HUES48 (cell line): ENCODE measurements at regions not wholly inside any gene's neighbourhood (a gene's known extent, or its start where the extent isn't known, plus 50 kb on each side); places are given as distances from the start of the nearest gene placed in this dataset.

ENCODE experiments used
- H3K27ac ChIP-seq: one replicate; pipeline ENCODE4 v1.7.0; 2013; ENCODE audit warnings: low read depth, low read length, inconsistent platforms
- H3K27me3 ChIP-seq: 2 replicates; pipeline ENCODE4 v1.6.1; 2013; ENCODE audit warnings: mild to moderate bottlenecking, low read length; ENCODE audit not compliant: control insufficient read depth, insufficient read depth
- H3K36me3 ChIP-seq: 2 replicates; pipeline ENCODE4 v1.6.1; 2013; ENCODE audit warnings: low read length; ENCODE audit not compliant: control insufficient read depth, insufficient read depth
- H3K4me1 ChIP-seq: 2 replicates; pipeline ENCODE4 v1.6.1; 2013; ENCODE audit warnings: mild to moderate bottlenecking, low read length; ENCODE audit not compliant: control insufficient read depth, insufficient read depth
- H3K4me3 ChIP-seq: 2 replicates; pipeline ENCODE4 v1.5.1; 2013; ENCODE audit warnings: mild to moderate bottlenecking, low read depth, low read length
- H3K9ac ChIP-seq: 2 replicates; pipeline ENCODE4 v1.6.1; 2013; ENCODE audit warnings: mild to moderate bottlenecking, low read depth, low read length, moderate library complexity
- H3K9me3 ChIP-seq: 2 replicates; pipeline ENCODE4 v1.6.1; 2013; ENCODE audit warnings: low read length; ENCODE audit not compliant: control insufficient read depth, insufficient read depth

DNA sequence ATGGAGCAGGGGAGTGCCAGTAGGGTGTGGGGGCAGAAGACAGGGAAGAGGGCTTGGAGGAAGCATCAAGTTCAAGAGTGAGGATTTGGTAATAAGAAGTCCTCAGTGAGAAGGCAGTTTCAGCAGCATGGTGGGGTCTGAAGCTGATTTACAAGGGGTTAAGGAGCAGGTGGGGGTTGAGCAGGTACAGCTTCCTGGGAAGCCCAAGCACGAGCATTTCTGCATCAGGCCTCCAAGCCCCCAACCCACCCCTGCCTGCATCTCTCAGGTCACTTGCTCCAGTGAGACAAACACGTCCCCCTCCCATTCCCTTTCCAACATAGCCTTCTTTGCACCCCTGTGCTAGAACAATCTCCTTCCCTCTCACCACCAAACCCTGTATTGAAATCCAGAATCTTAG, 574.7 kb downstream of the MATN1 start:
- Histone ChIP-seq H3K9ac (no peak overlapping the region), H3K27ac (no peak overlapping the region), H3K36me3 (no peaks in the 10 kb centered on the region), H3K9me3 (peaks cover 46% of the 10 kb centered on the region), H3K4me1 (no peaks in the 10 kb centered on the region), H3K4me3 (no peak overlapping the region), H3K27me3 (no peaks in the 10 kb centered on the region)

DNA sequence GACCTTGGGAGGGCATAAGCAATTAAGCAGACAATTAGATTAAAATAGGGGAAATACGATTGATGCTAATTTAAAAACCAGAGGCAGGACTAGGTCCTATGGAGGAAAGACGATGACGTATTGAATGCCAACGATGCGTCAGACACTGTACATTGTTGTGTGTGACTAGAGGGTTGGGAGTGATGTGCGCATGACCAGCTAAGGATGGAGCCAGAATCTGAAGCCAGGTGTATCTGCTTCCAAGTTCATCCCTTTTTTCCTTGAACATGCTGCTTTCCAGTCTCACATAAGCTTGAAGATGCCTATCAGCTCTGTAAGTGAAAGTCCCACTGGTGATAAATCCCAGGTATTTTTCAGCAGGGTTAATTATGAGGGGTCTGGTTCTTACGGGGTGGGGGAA, 576.2 kb downstream of the MATN1 start:
- no peak overlapping the region for H3K27ac ChIP-seq
- no peak overlapping the region for H3K4me3 ChIP-seq
- H3K9me3 ChIP-seq, result peaks cover 41% of the 10 kb centered on the region
- no peaks in the 10 kb centered on the region for H3K27me3 ChIP-seq
- H3K36me3 ChIP-seq, result no peaks in the 10 kb centered on the region
- no peak overlapping the region for H3K9ac ChIP-seq
- no peaks in the 10 kb centered on the region for H3K4me1 ChIP-seq

DNA sequence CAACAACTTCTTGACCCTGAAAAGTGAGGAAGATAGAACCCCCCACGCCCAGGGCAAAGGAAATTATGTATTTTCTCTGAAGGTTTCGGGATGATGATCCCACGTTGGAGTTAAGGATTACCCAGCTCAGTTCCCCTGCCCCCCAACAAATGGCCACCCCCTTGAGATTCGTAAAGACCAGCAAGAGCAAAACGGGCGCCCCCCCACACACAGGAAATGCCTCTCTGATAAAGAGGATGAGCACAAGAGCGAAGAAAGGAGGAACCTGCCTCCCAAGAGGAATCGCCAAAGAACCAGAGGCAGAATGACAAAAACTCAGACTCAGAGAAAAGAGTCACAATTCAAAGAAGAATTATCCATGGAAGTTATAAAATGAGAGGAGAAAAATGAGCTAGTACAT, 576.9 kb downstream of the MATN1 start:
- H3K27ac ChIP-seq, result no peak overlapping the region
- no peaks in the 10 kb centered on the region for H3K36me3 ChIP-seq
- no peaks in the 10 kb centered on the region for H3K4me1 ChIP-seq
- no peaks in the 10 kb centered on the region for H3K27me3 ChIP-seq
- no peak overlapping the region for H3K9ac ChIP-seq
- peaks cover 34% of the 10 kb centered on the region for H3K9me3 ChIP-seq
- H3K4me3 ChIP-seq, result no peak overlapping the region

DNA sequence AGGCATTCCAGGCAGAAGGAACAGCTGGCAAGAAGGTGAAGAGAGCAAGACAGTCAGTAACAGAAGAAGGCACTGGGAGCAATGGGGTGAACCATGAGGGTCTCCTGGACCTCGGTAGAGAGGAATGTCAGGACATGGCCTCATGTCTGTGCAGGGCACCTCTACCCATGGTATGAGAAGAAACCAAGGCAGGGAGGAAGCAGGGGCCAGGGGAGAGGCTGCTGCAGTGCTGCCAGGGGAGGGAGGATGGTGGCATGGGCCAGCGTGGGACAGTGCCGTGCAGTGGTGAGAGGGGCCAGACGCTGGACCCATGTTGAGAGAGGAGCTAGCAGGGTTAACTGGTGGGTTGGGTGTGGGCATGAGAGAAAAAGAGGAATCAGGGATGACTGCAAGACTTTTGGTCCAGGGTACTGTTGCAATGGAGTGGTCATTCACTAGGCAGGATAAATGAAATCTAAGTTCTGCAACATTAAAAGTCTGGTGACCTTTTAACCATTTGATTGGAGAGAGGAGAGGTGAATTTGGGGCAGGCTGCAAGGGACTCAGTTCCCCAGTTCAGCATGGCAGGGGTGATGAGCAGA, 577.6 kb downstream of the MATN1 start:
- no peaks in the 10 kb centered on the region for H3K36me3 ChIP-seq
- peaks cover 27% of the 10 kb centered on the region for H3K9me3 ChIP-seq
- no peak overlapping the region for H3K27ac ChIP-seq
- no peaks in the 10 kb centered on the region for H3K27me3 ChIP-seq
- H3K4me3 ChIP-seq, result no peak overlapping the region
- H3K4me1 ChIP-seq, result no peaks in the 10 kb centered on the region
- no peak overlapping the region for H3K9ac ChIP-seq

DNA sequence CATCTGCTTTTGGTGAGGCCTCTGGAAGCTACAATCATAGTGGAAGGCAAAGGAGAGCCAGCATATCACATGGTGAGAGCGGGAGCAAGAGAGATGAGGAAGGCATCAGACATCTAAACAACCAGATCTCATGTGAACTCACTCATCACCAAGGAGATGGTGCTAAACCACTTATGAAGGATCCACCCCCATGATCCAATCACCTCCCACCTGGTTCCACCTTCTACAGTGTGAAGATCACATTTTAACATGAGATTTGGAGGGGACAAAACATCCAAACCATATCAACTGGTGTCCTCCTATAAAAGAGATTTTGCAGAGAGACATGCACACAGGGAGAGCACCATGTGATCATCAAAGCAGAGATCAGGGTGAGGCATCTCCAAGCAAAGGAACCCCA, 578.6 kb downstream of the MATN1 start:
- no peak overlapping the region for H3K27ac ChIP-seq
- no peaks in the 10 kb centered on the region for H3K4me1 ChIP-seq
- no peaks in the 10 kb centered on the region for H3K27me3 ChIP-seq
- no peak overlapping the region for H3K4me3 ChIP-seq
- no peak overlapping the region for H3K9ac ChIP-seq
- peaks cover 22% of the 10 kb centered on the region for H3K9me3 ChIP-seq
- no peaks in the 10 kb centered on the region for H3K36me3 ChIP-seq

DNA sequence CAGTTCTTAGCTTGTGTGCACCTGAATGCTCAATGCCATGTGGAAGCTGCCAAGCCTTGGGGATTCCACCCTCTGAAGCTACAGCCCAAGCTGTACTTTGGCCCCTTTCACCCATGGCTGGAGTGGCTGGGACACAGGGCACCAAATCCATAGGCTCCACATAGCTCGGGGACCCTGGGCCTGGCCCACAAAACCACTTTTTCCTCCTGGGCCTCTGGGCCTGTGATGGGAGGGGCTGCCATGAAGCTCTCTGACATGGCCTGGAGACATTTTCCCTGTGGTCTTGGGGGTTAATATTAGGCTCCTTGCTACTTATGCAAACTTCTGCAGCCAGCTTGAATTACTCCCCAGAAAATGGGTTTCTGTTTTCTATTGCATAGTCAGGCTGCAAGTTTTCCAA, 579.9 kb downstream of the MATN1 start:
- H3K9ac ChIP-seq, result no peak overlapping the region
- no peak overlapping the region for H3K27ac ChIP-seq
- no peaks in the 10 kb centered on the region for H3K36me3 ChIP-seq

DNA sequence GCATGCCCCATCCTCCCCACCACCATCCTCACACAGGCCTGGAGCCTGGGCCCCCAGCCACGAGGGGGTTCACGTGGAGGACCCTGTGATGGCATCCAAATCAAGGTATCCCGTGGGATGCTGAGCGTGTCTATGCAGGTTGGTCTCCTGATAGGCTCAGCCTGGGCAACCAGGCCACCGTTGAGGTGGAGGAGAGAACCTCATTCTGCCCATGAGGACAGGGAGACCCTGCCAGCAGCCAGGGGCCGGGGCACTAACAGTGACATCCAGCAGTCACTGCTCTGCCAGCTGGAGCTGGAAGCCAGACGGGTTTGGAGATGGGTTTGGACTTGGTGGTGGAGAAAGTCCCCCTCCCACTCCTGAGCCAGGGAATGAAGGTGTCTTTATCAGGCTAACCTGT, 582.8 kb downstream of the MATN1 start:
- H3K4me3 ChIP-seq, result no peak overlapping the region
- no peaks in the 10 kb centered on the region for H3K36me3 ChIP-seq
- H3K4me1 ChIP-seq, result no peaks in the 10 kb centered on the region
- H3K27me3 ChIP-seq, result no peaks in the 10 kb centered on the region
- H3K9me3 ChIP-seq, result peaks cover 17% of the 10 kb centered on the region
- H3K9ac ChIP-seq, result no peak overlapping the region
- no peak overlapping the region for H3K27ac ChIP-seq

More for the DNA sequence above, 579.9 kb downstream of the MATN1 start:
- H3K9me3 ChIP-seq, result peaks cover 16% of the 10 kb centered on the region
- H3K4me1 ChIP-seq, result no peaks in the 10 kb centered on the region
- H3K4me3 ChIP-seq, result no peak overlapping the region
- no peaks in the 10 kb centered on the region for H3K27me3 ChIP-seq

DNA sequence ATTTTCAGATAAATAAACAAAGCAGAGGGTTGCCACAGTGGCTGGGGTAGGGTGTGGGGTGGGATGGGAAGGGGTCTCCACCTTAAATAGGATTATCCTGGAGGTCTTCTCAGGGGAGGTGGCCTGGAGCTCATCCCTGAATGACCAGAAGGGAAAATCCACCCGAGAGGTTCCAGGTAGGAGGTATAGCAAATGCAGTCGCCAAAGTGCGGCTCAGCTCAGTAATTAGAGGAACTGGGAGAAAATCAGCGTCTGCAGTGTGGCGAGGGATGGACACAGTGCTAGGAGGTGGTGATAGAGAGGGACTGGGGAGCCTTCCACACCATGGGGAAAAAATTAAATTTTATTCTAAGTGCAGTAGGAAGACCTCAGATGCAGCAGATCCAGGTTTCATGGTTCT, 584.5 kb downstream of the MATN1 start:
- H3K4me1 ChIP-seq, result no peaks in the 10 kb centered on the region
- H3K27ac ChIP-seq, result no peak overlapping the region
- peaks cover 9% of the 10 kb centered on the region for H3K9me3 ChIP-seq
- H3K9ac ChIP-seq, result no peak overlapping the region
- no peaks in the 10 kb centered on the region for H3K27me3 ChIP-seq
- no peaks in the 10 kb centered on the region for H3K36me3 ChIP-seq
- H3K4me3 ChIP-seq, result no peak overlapping the region

DNA sequence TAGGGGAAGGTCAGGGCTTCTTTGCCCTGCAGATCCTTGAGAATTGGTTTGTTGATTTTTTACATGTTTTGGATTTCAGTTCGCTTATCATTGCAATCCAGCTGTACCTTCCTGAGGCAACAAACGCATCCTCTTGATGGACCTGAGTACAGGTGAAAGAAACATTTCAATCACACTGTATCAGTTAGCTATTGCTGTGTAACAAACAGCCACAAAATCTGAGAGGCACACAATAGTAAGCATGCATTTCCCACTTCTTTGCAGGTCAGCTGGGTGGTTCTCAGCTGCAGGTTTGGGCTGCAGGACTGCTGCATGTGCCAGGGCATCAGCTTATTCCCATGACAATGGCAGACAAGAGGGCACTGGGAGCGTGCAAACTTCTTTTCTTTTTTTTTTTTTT, 586.4 kb downstream of the MATN1 start:
- Histone ChIP-seq H3K4me3 (no peak overlapping the region), H3K4me1 (no peaks in the 10 kb centered on the region), H3K27ac (no peak overlapping the region), H3K36me3 (no peaks in the 10 kb centered on the region), H3K9me3 (peaks cover 3% of the 10 kb centered on the region; the same call in 1 of the 2 replicates), H3K27me3 (no peaks in the 10 kb centered on the region), H3K9ac (no peak overlapping the region)

DNA sequence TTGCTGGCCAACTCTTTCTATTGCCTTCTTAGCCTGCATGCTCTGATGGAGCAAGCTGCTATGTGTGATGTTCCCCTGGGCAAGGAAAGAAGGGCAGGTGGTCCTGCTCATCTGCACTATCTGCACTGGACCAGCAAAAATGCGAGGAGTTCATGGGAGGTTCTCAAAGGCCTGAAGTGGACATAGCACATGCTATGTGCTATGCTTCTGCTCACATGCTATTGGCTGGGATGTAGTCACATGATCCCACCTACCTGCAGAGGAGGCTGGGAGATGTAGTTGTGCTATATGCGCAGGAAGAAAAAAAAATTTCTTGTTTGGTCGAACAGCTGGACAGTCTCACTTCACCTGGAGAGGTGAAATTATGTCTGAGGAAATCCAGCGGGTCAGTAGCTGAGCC, 587.7 kb downstream of the MATN1 start:
- Histone ChIP-seq H3K9ac (no peak overlapping the region), H3K4me1 (no peaks in the 10 kb centered on the region), H3K36me3 (no peaks in the 10 kb centered on the region), H3K27me3 (no peaks in the 10 kb centered on the region), H3K27ac (no peak overlapping the region), H3K4me3 (no peak overlapping the region), H3K9me3 (peaks cover 3% of the 10 kb centered on the region; the same call in 1 of the 2 replicates)

DNA sequence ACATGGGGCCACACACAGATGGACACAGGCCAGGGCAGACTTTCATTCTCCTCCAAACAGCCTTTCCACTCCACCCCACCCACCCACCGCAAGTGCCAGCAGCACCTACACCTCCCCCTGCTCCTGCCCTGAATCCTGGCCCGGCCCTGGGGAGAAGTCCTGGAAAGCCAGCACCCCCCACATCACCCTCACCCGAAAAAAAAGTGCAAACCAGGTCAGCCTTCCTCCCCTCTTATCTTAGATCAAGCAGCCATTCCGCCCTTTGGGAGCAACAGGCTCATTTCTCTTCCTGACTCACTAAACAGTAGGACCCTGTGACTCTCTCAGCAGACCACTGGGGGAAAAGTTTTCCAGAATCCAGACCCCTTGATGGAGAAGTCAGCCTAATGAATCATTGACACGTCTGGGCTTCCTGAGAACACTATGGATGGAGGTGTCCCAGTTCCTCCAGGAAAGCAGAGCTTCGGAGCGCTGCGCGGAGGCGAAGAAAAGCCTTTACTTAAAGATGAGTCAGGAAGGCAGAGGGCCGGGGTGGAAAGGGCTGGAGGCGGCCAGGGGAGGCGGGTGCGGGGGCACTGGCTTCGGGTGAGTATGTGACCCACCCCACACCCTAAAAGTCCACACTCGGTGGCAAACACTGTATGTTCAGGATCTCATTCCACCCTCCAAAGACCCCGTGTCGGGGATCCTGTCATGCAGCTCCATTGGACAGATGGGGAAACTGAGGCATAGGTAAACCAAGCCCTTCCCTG, 588.7 kb downstream of the MATN1 start:
- no peak overlapping the region for H3K27ac ChIP-seq
- H3K9ac ChIP-seq, result no peak overlapping the region
- no peaks in the 10 kb centered on the region for H3K27me3 ChIP-seq
- no peak overlapping the region for H3K4me3 ChIP-seq
- H3K9me3 ChIP-seq, result peaks cover 3% of the 10 kb centered on the region; the same call in 1 of the 2 replicates
- no peaks in the 10 kb centered on the region for H3K4me1 ChIP-seq
- no peaks in the 10 kb centered on the region for H3K36me3 ChIP-seq
